CD4-positive, alpha-beta T cell treated with Interleukin-12 subunit alpha and Interleukin-12 subunit beta, for 1 hour (primary cell): ENCODE measurements at regions not wholly inside any gene's neighbourhood (a gene's known extent, or its start where the extent isn't known, plus 50 kb on each side); places are given as distances from the start of the nearest gene placed in this dataset.

Source experiments
- DNase-seq: peaks from one replicate; pipeline ENCODE4 v3.0.0-alpha.2; 2020

- DNase-seq = no peak
Observed at GRCh38 chr5:118778941-118779340, 209.4 kb downstream of the DTWD2 start.

- DNase-seq = no peak
Observed at GRCh38 chr5:118777189-118777736, 211.1 kb downstream of the DTWD2 start.

GRCh38 chr5:118776755-118777154 lies 211.6 kb downstream of the DTWD2 start:
- DNase-seq = no peak

- no peak for DNase-seq
Observed at GRCh38 chr5:118775790-118776499, 212.4 kb downstream of the DTWD2 start.

- no peak for DNase-seq
Observed at GRCh38 chr5:118768607-118769175, 219.7 kb downstream of the DTWD2 start.

- no peak for DNase-seq
Observed at GRCh38 chr5:118762291-118762690, 226.1 kb downstream of the DTWD2 start.

GRCh38 chr5:118761814-118762213 lies 226.5 kb downstream of the DTWD2 start:
- no peak for DNase-seq

- DNase-seq = no peak
Observed at GRCh38 chr5:118752969-118753368, 235.4 kb downstream of the DTWD2 start.

- no peak for DNase-seq
Observed at GRCh38 chr5:118736396-118736795, 252.0 kb downstream of the DTWD2 start.

- no peak for DNase-seq
Observed at GRCh38 chr5:118733394-118733793, 255.0 kb downstream of the DTWD2 start.

- no peak for DNase-seq
Observed at GRCh38 chr5:118728191-118728590, 260.2 kb downstream of the DTWD2 start.

- no peak for DNase-seq
Observed at GRCh38 chr5:118726891-118727290, 261.5 kb downstream of the DTWD2 start.

- no peak for DNase-seq
Observed at GRCh38 chr5:118723021-118723338, 265.4 kb downstream of the DTWD2 start.

- no peak for DNase-seq
Observed at GRCh38 chr5:118722122-118723020, 266.0 kb downstream of the DTWD2 start.

- no peak for DNase-seq
Observed at GRCh38 chr5:118711727-118712126, 276.6 kb downstream of the DTWD2 start.

GRCh38 chr5:118705959-118706667 lies 282.2 kb downstream of the DTWD2 start:
- no peak for DNase-seq

- DNase-seq = no peak
Observed at GRCh38 chr5:118703241-118703640, 285.1 kb downstream of the DTWD2 start.

- DNase-seq = no peak
Observed at GRCh38 chr5:118701791-118702190, 286.6 kb downstream of the DTWD2 start.

- DNase-seq = no peak
Observed at GRCh38 chr5:118700510-118700909, 287.8 kb downstream of the DTWD2 start.

GRCh38 chr5:118698774-118699173 lies 289.6 kb downstream of the DTWD2 start:
- DNase-seq = no peak

GRCh38 chr5:118696076-118696475 lies 292.3 kb downstream of the DTWD2 start:
- no peak for DNase-seq

- DNase-seq = no peak
Observed at GRCh38 chr5:118692811-118693342, 295.5 kb downstream of the DTWD2 start.
